ENCODE measurements at regions not wholly inside any gene's neighbourhood (a gene's known extent, or its start where the extent isn't known, plus 50 kb on each side); places are given as distances from the start of the nearest gene placed in this dataset.

GRCh38 chr4:97215409-97215941, 927.8 kb downstream of the STPG2 start:
- TF ChIP-seq CTCF (conservative IDR thresholded peaks at IDR 0.05; ENCODE audit: low read depth, low read length) (no peak), USF2 (IDR thresholded peaks at IDR 0.05; ENCODE audit: low read depth, low read length) (no peak), BHLHE40 (IDR thresholded peaks at IDR 0.05; ENCODE audit: low read depth, low read length) (no peak)
